ENCODE measurements at regions not wholly inside any gene's neighbourhood (a gene's known extent, or its start where the extent isn't known, plus 50 kb on each side); places are given as distances from the start of the nearest gene placed in this dataset.

GRCh38 chr4:129988957-129989356 is 893.0 kb downstream of the C4orf33 start:
- Histone ChIP-seq H3K36me3 (ENCODE audit: control insufficient read depth, insufficient read depth, low read length) (no peaks in the 10 kb centered on the region), H3K4me1 (ENCODE audit: control insufficient read depth, insufficient read depth, low read length) (no peaks in the 10 kb centered on the region), H3K56ac (ENCODE audit: extremely low read depth, insufficient read depth, low read length) (no peak overlapping the region), H2AFZ (replicated peaks; ENCODE audit: low read length, poor library complexity) (no peak overlapping the region), H3K79me1 (ENCODE audit: low read depth in 1 of 2, low read length in 2 of 2) (no peaks in the 10 kb centered on the region), H3K4me3 (ENCODE audit: insufficient read depth, low read depth, low read length) (no peak overlapping the region), H4K8ac (ENCODE audit: low read depth in 2 of 2, low read length in 2 of 2) (no peak overlapping the region), H3K23ac (ENCODE audit: low read depth, low read length) (no peak overlapping the region), H2AK5ac (ENCODE audit: low read depth, low read length) (no peak overlapping the region), H4K5ac (ENCODE audit: low read depth, low read length) (no peak overlapping the region), H2BK15ac (ENCODE audit: low read depth, low read length) (no peak overlapping the region), H4K20me1 (ENCODE audit: insufficient read depth, low read length) (no peaks in the 10 kb centered on the region), H3K4me2 (ENCODE audit: low read depth, low read length) (no peak overlapping the region), H3K4ac (ENCODE audit: low read depth, low read length) (no peak overlapping the region), H2BK20ac (ENCODE audit: low read depth, low read length) (no peak overlapping the region), H4K91ac (ENCODE audit: insufficient read depth, low read depth, low read length) (no peak overlapping the region), H3K9me1 (ENCODE audit: insufficient read depth, low read length) (no peaks in the 10 kb centered on the region), H3K9ac (ENCODE audit: low read depth, low read length) (no peak overlapping the region), H2BK5ac (ENCODE audit: low read depth, low read length, poor library complexity, severe bottlenecking) (no peak overlapping the region), H2BK120ac (ENCODE audit: low read depth, low read length) (no peak overlapping the region), H3K9me3 (ENCODE audit: control insufficient read depth, insufficient read depth, low read length) (no peaks in the 10 kb centered on the region), H3K14ac (replicated peaks; ENCODE audit: low read depth, low read length) (no peak overlapping the region), H3K18ac (ENCODE audit: low read depth, low read length) (no peak overlapping the region), H3K27ac (ENCODE audit: insufficient read depth, low read length) (no peak overlapping the region), H3K27me3 (ENCODE audit: control insufficient read depth, insufficient read depth, low read length) (no peaks in the 10 kb centered on the region), H2AK9ac (replicated peaks; ENCODE audit: low read depth, low read length, poor library complexity) (no peak overlapping the region)
- dilution Hi-C loops (cut with HindIII; ENCODE audit: low sequenced_read_pairs, unreplicated experiment) (no loop called here), in situ Hi-C loops (cut with MboI; ENCODE audit: low sequenced_read_pairs) (no loop called here), intact Hi-C loops (cut with micrococcal nuclease) (loop anchor here (10.0 kb wide), 1 partner anchor 1246 kb away; no protein-coding TSS in a partner anchor)
- no TSS peak for BruUV-seq (replicated peaks)
- DNase-seq (no peak), ATAC-seq (ENCODE audit: low read depth) (no peak)
- POLR2A ChIA-PET (ENCODE audit: unreplicated experiment) = no interaction called here
- CTCF ChIA-PET = no interaction called here
- TF ChIP-seq NFE2L2 (IDR thresholded peaks at IDR 0.05; ENCODE audit: low read depth, low read length) (no peak), BHLHE40 (IDR thresholded peaks at IDR 0.05; ENCODE audit: low read depth, low read length) (no peak)

Measured in IMR-90 (cell line).